ENCODE measurements at regions not wholly inside any gene's neighbourhood (a gene's known extent, or its start where the extent isn't known, plus 50 kb on each side); places are given as distances from the start of the nearest gene placed in this dataset.

DNA sequence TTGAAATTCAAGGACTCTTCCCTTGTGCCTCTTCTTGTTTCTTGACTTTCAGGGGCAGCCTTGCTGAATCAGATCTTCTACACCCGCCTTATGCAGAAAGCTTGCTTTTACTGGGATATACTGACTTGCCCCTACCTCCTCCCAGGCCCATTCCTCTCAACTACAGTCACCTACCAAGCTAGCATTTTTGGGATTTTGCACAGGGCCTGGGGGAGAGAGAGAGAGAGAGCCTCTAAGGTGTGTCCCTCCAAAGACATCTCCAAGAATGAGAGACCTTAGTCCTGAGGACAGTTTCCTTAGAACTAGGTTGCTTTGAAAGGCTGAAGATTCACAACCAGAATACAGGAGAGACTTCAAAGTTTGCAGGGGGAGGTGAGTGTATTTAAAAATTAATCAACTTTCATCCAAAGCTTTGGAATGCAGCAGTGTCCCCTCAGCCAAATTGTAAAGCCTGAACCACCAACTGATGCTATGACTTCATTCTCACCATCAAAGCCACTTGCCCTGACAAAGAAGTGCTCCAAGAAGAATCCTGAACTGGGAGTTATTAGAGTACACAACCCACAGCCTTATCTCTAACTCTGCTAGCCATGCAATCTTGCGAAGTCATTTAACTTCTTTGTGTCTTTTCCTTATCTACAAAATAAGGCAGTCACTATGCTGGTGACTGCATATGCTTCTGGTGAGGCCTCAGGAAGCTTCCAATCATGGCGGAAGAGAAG lies 96.1 kb upstream of the EGLN3 start (continued):
- TF ChIP-seq TBL1XR1 (IDR thresholded peaks at IDR 0.05; ENCODE audit: low read length in 2 of 2) (peak; percentile 38 to 79; a peak in 2 of 4 replicates), LEF1 (IDR thresholded peaks at IDR 0.05) (0 out of 2 replicates have a peak, but pooled peaks have one; percentile 47), SOX6 (IDR thresholded peaks at IDR 0.05) (peak; percentile 96), PHF21A (IDR thresholded peaks at IDR 0.05; ENCODE audit: borderline replicate concordance, low read depth) (no peak), MEF2A (IDR thresholded peaks at IDR 0.05; ENCODE audit: control insufficient read depth, low read depth, low read length) (peak; percentile 45; the same call in 1 of the 2 replicates), MTA2 (IDR thresholded peaks at IDR 0.05; ENCODE audit: low read depth) (no peak), SMARCE1 (IDR thresholded peaks at IDR 0.05) (peak; percentile 47; the same call in 1 of the 2 replicates)
- TF ChIP-seq, protein P1, sequence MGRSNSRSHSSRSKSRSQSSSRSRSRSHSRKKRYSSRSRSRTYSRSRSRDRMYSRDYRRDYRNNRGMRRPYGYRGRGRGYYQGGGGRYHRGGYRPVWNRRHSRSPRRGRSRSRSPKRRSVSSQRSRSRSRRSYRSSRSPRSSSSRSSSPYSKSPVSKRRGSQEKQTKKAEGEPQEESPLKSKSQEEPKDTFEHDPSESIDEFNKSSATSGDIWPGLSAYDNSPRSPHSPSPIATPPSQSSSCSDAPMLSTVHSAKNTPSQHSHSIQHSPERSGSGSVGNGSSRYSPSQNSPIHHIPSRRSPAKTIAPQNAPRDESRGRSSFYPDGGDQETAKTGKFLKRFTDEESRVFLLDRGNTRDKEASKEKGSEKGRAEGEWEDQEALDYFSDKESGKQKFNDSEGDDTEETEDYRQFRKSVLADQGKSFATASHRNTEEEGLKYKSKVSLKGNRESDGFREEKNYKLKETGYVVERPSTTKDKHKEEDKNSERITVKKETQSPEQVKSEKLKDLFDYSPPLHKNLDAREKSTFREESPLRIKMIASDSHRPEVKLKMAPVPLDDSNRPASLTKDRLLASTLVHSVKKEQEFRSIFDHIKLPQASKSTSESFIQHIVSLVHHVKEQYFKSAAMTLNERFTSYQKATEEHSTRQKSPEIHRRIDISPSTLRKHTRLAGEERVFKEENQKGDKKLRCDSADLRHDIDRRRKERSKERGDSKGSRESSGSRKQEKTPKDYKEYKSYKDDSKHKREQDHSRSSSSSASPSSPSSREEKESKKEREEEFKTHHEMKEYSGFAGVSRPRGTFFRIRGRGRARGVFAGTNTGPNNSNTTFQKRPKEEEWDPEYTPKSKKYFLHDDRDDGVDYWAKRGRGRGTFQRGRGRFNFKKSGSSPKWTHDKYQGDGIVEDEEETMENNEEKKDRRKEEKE (IDR thresholded peaks at IDR 0.05; ENCODE audit: borderline replicate concordance in 1 of 2, control insufficient read depth in 1 of 2, low read depth in 2 of 2, low read length in 1 of 2) = no peak

Data from K562 (cell line).